Adrenal gland (tissue), 5 donors: ENCODE measurements at regions not wholly inside any gene's neighbourhood (a gene's known extent, or its start where the extent isn't known, plus 50 kb on each side); places are given as distances from the start of the nearest gene placed in this dataset.

Experiments
- CTCF ChIP-seq, 6 experiments: fragments of 450-650 bp in 4 of 6; fragments of 200-600 bp in 2 of 6; sonication (generic) in 1 of 6; IDR thresholded peaks; 1 replicate in 5 of 6; 2 replicates in 1 of 6; pipeline versions ENCODE4 v1.5.1 to v1.8.0; 2016 to 2021; ENCODE audit warnings: antibody characterized with exemption in 6 of 6, mild to moderate bottlenecking in 2 of 6, moderate library complexity in 1 of 6
- POLR2A ChIP-seq, 2 donors: fragments of 450-650 bp; IDR thresholded peaks; one replicate each; pipeline ENCODE4 v1.6.1; 2017; ENCODE audit warnings: antibody characterized with exemption in 2 of 2, mild to moderate bottlenecking in 2 of 2, moderate library complexity in 1 of 2
- donor health status: DM: no; HTN: no; CAD: no.

DNA sequence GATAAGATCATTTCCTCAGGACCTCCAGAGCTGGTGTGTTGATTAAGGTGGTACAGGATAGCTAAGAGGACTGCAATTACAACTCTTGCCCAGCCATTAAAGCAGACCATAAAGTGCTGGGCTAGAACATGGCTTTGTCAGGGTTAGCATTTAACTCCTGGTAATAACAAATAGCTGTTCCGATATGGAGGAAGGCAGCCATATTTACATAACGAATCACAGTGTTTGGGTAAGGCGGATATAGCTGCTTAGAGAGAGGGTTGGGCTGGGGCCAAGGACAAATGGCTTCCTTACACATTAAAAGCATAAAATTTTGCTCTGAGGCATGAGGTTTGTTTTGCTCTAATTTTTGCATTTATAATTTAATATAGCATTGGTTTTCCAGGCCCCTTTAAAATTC is 297.7 kb upstream of the DDHD1 start:
- TF ChIP-seq CTCF (IDR thresholded peaks at IDR 0.05) (no peak), POLR2A (IDR thresholded peaks at IDR 0.05) (no peak)
